GM12892 (cell line): ENCODE measurements at regions not wholly inside any gene's neighbourhood (a gene's known extent, or its start where the extent isn't known, plus 50 kb on each side); places are given as distances from the start of the nearest gene placed in this dataset.

ENCODE experiments used
- POLR2A ChIP-seq: IDR thresholded peaks from 2 replicates; pipeline ENCODE4 v1.6.1; 2011; ENCODE audit warnings: low read depth, low read length, control low read depth
- POLR2AphosphoS5 ChIP-seq: IDR thresholded peaks from 2 replicates; pipeline ENCODE4 v1.6.1; 2011; ENCODE audit warnings: low read depth, low read length, control low read depth

GRCh38 chr18:34976534-34976898 is 64.7 kb upstream of the MAPRE2 start:
- no peak for TF ChIP-seq POLR2A
- TF ChIP-seq POLR2AphosphoS5: no peak
